Esophagus squamous epithelium (tissue), 5 donors: ENCODE measurements at regions not wholly inside any gene's neighbourhood (a gene's known extent, or its start where the extent isn't known, plus 50 kb on each side); places are given as distances from the start of the nearest gene placed in this dataset.

Experiments
- DNase-seq: peaks from one replicate; lab custom pipeline; 2025; lab: John Stamatoyannopoulos, UW
- H3K27ac ChIP-seq, 4 donors: fragments of 200-600 bp; sonication (generic); one replicate each; pipeline ENCODE4 v1.5.1; 2016 to 2019; ENCODE audit warnings: mild to moderate bottlenecking in 1 of 4
- H3K27me3 ChIP-seq, 4 donors: fragments of 200-600 bp; sonication (generic); 1 replicate in 3 of 4; 2 replicates in 1 of 4; pipeline versions ENCODE4 v1.5.1 to v1.6.0; 2017 to 2021; ENCODE audit warnings: antibody characterized with exemption in 1 of 4
- H3K36me3 ChIP-seq, 3 donors: fragments of 200-600 bp; sonication (generic); one replicate each; pipeline ENCODE4 v1.5.1; 2016 to 2019
- H3K4me1 ChIP-seq, 3 donors: fragments of 200-600 bp; sonication (generic); one replicate each; pipeline ENCODE4 v1.5.1; 2017 to 2019
- H3K4me3 ChIP-seq, 4 donors: fragments of 200-600 bp; sonication (generic); 1 replicate in 3 of 4; 2 replicates in 1 of 4; pipeline ENCODE4 v1.5.1; 2016 to 2019; ENCODE audit warnings: mild to moderate bottlenecking in 2 of 4, moderate library complexity in 1 of 4
- H3K9me3 ChIP-seq, 3 donors: fragments of 200-600 bp; sonication (generic); one replicate each; pipeline ENCODE4 v1.5.1; 2016 to 2019
- POLR2A ChIP-seq, 4 donors: fragments of 450-650 bp; IDR thresholded peaks; one replicate each; pipeline ENCODE4 v1.6.1; 2017; ENCODE audit warnings: antibody characterized with exemption in 4 of 4, mild to moderate bottlenecking in 4 of 4, moderate library complexity in 3 of 4
- WGBS, 2 donors: methylation state at CpG; one replicate each; pipeline ENCODE4 v1.1.5; 2018; 5-methylcytosine and 5-hydroxymethylcytosine counted together
- intact Hi-C: fragments of 100-400 bp; cut with DNase I; formaldehyde crosslinking; loops from one replicate; pipeline ENCODE4 v1.15.0; 2022
- TF ChIP-seq, protein P1 (sequence below), 6 experiments: fragments of 450-650 bp in 4 of 6; fragments of 200-600 bp in 2 of 6; sonication (generic) in 2 of 6; IDR thresholded peaks; one replicate each; pipeline ENCODE4 v1.5.1; 2016 to 2019; ENCODE audit warnings: antibody characterized with exemption in 6 of 6, mild to moderate bottlenecking in 4 of 6, moderate library complexity in 4 of 6
- donor health status: DM: yes; HTN: yes; CAD: no.

DNA sequence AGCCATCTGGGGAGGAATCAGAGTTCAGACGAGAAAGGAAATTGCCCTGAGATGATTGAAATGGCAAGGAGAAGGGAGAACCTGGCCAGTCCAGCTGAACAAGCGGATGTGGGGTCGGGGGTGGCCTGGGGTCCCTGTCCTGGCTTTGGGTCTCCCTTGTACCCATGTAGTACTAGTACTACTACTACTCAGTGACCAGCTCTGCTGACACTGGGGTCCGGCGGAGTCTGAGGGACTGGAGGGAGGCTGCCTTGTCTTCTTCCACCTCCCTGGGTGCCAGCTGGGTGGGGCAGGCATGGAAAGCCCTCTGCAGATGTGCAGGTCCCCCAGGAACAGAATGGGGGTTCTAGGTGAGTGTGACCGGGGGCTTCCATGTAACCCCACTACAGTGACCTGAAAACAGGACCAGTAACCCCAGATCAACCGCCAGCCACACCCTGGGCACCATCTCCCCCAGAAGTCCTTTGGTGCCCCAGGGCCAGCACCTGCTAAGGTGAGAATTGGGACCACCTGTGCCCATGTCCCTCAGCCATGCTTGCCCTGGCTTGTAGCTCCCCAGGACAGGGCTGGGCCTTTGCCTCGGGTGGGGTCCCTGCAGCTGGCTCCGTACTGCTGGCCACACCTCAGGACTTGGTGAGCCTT, 89.1 kb upstream of the COL5A1 start:
- no peak for DNase-seq
- Histone ChIP-seq H3K27ac (peak overlapping the region in 2 of 4 donors; percentile 2 to 10), H3K27me3 (peaks cover 0 to 70% (median 2%) of the 10 kb centered on the region in 4 donors), H3K36me3 (no peaks in the 10 kb centered on the region), H3K9me3 (no peaks in the 10 kb centered on the region), H3K4me3 (no peak overlapping the region), H3K4me1 (peaks cover 6 to 31% (median 14%) of the 10 kb centered on the region in 3 donors)
- TF ChIP-seq, protein P1, sequence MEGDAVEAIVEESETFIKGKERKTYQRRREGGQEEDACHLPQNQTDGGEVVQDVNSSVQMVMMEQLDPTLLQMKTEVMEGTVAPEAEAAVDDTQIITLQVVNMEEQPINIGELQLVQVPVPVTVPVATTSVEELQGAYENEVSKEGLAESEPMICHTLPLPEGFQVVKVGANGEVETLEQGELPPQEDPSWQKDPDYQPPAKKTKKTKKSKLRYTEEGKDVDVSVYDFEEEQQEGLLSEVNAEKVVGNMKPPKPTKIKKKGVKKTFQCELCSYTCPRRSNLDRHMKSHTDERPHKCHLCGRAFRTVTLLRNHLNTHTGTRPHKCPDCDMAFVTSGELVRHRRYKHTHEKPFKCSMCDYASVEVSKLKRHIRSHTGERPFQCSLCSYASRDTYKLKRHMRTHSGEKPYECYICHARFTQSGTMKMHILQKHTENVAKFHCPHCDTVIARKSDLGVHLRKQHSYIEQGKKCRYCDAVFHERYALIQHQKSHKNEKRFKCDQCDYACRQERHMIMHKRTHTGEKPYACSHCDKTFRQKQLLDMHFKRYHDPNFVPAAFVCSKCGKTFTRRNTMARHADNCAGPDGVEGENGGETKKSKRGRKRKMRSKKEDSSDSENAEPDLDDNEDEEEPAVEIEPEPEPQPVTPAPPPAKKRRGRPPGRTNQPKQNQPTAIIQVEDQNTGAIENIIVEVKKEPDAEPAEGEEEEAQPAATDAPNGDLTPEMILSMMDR (IDR thresholded peaks at IDR 0.05): no peak
- TF ChIP-seq POLR2A (IDR thresholded peaks at IDR 0.05): no peak
- intact Hi-C loops: no loop called here
- WGBS, 2 donors: 38 to 50% methylated on average over 2 to 5 of the region's 9 CpGs

DNA sequence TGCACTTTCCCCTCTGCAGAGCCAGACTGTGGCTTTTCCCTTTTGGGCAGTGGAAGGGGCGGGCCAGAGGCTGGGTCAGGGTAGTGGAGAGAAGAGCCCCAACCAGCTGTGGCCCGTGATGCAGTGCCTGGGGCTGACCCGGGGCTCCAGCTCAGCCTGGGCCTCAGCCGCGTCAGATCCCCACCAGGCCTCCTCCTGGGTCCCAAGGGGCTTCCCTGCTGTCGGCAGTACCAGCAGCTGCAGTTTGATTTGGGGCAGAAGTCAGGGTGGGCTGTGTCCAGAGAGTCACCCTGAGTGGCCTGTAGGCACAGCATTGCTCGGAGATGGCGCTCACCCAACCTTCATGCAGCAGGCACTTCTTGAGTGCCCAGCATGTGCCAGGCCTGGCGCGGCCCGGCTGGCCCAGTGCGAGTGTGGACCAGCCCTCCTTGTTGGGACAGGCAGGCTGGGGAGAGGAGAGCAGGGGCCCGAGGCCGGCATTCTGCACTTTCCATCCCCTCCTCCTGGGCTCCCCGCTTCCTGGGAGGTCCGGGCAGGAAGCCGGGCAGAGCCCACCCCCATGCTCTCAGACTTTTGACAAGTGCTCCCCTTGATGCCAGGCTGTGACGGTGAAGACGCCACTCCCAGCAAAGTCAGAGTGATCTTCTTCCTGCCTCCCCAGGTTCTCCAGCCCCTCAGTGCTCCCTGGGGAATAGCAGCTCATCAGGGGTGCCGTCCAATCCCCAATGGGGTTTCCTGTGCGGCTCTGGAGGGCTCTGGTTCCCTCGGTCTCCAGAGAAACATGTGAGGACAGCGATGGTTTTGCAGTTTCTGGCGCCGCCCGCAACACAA, 88.3 kb upstream of the COL5A1 start:
- WGBS, 2 donors: 43 to 67% methylated on average over 2 to 6 of the region's 26 CpGs
- H3K27ac ChIP-seq: no peak overlapping the region
- H3K9me3 ChIP-seq: no peaks in the 10 kb centered on the region
- no peak for TF ChIP-seq POLR2A (IDR thresholded peaks at IDR 0.05)
- TF ChIP-seq, protein P1 (IDR thresholded peaks at IDR 0.05): no peak
- H3K4me1 ChIP-seq: peaks cover 6 to 31% (median 14%) of the 10 kb centered on the region in 3 donors
- DNase-seq: no peak
- no peaks in the 10 kb centered on the region for H3K36me3 ChIP-seq
- peaks cover 0 to 62% (median 2%) of the 10 kb centered on the region in 4 donors for H3K27me3 ChIP-seq
- intact Hi-C loops: no loop called here
- no peak overlapping the region for H3K4me3 ChIP-seq

DNA sequence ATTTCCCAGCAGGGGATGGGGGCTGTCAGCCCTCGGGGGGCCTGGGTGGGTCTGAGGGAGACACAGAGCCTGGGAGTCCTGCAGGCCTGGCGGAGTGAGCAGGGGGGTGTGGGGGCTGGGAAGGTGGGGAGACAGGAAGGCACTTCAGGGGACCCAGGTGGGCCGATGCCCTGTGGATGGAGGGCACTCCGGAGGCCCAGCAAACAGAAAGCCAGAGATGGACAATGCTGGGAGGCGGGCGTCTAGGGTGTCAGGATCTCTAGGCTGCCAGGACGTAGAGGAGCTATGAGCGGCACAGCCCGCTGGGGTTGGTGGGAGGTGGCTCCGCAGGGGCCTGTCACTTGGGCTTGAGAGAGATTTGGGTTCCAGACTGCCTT, 87.6 kb upstream of the COL5A1 start:
- 80 to 91% methylated on average over 3 to 9 of the region's 10 CpGs for WGBS, 2 donors
- Histone ChIP-seq H3K36me3 (no peaks in the 10 kb centered on the region), H3K4me1 (peaks cover 6 to 31% (median 14%) of the 10 kb centered on the region in 3 donors), H3K27me3 (peaks cover 0 to 55% (median 2%) of the 10 kb centered on the region in 4 donors), H3K9me3 (no peaks in the 10 kb centered on the region), H3K27ac (no peak overlapping the region), H3K4me3 (no peak overlapping the region)
- TF ChIP-seq, protein P1 (IDR thresholded peaks at IDR 0.05): no peak
- TF ChIP-seq POLR2A (IDR thresholded peaks at IDR 0.05): no peak
- intact Hi-C loops: no loop called here
- no peak for DNase-seq

DNA sequence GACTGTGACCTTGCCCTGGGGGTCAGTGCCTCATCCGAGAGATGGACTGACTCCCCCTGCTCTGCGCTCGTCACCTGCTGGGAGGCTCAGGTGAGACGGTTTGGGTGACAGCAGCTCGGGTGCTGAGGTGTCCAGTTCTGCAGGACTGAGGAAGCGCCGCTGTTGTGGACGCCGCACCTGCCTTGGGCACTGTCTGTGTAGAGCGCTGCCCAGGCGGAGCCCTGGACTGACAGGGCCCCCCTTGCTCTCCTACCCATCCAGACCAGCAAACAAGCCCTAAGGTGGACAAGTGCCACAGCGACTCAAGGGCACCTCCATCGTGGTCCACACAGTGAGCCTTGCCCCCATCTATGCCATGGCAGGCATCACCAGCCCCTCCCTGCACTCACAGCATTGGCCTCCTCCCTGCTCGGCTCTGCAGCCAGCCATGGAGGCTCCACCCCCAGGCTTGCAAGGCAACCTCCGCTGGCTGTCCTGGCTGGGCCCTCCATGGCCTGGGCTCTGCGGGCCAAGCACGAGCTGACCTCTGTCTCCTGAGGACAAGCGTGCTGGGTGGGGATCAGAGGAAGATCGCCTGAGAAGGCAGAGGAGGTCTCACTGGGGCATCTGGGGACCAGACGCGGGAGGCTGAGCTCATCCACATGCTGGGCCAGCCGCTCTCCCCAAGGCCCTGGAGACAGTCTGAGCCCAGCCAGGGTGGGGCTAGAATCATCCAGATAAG, 87.1 kb upstream of the COL5A1 start:
- no peak for DNase-seq
- Histone ChIP-seq H3K36me3 (no peaks in the 10 kb centered on the region), H3K27ac (peak overlapping the region in 1 of 4 donors; percentile 18), H3K27me3 (peaks cover 0 to 49% (median 2%) of the 10 kb centered on the region in 4 donors), H3K9me3 (no peaks in the 10 kb centered on the region), H3K4me3 (no peak overlapping the region), H3K4me1 (peaks cover 6 to 31% (median 14%) of the 10 kb centered on the region in 3 donors)
- intact Hi-C loops: no loop called here
- no peak for TF ChIP-seq POLR2A (IDR thresholded peaks at IDR 0.05)
- TF ChIP-seq, protein P1 (IDR thresholded peaks at IDR 0.05): no peak
- WGBS, 2 donors: 61% methylated on average over 6 of the region's 22 CpGs; no CpG with 5 or more reads in 1 of the 2 donors
